DOHH2 (cell line): ENCODE measurements at regions not wholly inside any gene's neighbourhood (a gene's known extent, or its start where the extent isn't known, plus 50 kb on each side); places are given as distances from the start of the nearest gene placed in this dataset.

ENCODE experiments used
- H3F3A ChIP-seq: fragments of 200-600 bp; sonication (generic), shearing (Covaris generic); 2 replicates; pipeline ENCODE4 v1.6.0; 2016; ENCODE audit warnings: antibody characterized with exemption, mild to moderate bottlenecking; ENCODE audit not compliant: control insufficient read depth, insufficient read depth
- H3K27ac ChIP-seq: fragments of 200-600 bp; sonication (generic); 2 replicates; pipeline ENCODE4 v1.5.1; 2014; ENCODE audit warnings: low read depth, mild to moderate bottlenecking, low read length, moderate library complexity
- H3K27me3 ChIP-seq: fragments of 200-600 bp; sonication (generic); 2 replicates; pipeline ENCODE4 v1.6.1; 2014; ENCODE audit warnings: mild to moderate bottlenecking, low read length, mixed read lengths; ENCODE audit not compliant: control insufficient read depth
- H3K36me3 ChIP-seq: fragments of 200-600 bp; sonication (generic); 2 replicates; pipeline ENCODE4 v1.6.1; 2014; ENCODE audit warnings: mild to moderate bottlenecking, low read length, moderate library complexity, mixed read lengths; ENCODE audit not compliant: control insufficient read depth
- H3K4me1 ChIP-seq: fragments of 200-600 bp; sonication (generic); 2 replicates; pipeline ENCODE4 v1.6.1; 2014; ENCODE audit warnings: mild to moderate bottlenecking, low read length, mixed read lengths; ENCODE audit not compliant: control insufficient read depth
- H3K4me2 ChIP-seq: fragments of 200-600 bp; sonication (generic); 2 replicates; pipeline ENCODE4 v1.6.0; 2014; ENCODE audit warnings: mild to moderate bottlenecking, low read length, moderate library complexity
- H3K4me3 ChIP-seq: fragments of 200-600 bp; sonication (generic); 2 replicates; pipeline ENCODE4 v1.5.1; 2014; ENCODE audit warnings: mild to moderate bottlenecking, low read length, mixed read lengths
- H3K79me2 ChIP-seq: fragments of 200-600 bp; sonication (generic); 2 replicates; pipeline ENCODE4 v1.6.1; 2014; ENCODE audit warnings: mild to moderate bottlenecking, low read length, mixed read lengths; ENCODE audit not compliant: control insufficient read depth
- H3K9me2 ChIP-seq: fragments of 200-600 bp; sonication (generic); replicated peaks from 2 replicates; pipeline ENCODE4 v1.6.1; 2014; ENCODE audit warnings: mild to moderate bottlenecking, low read length, mixed read lengths; ENCODE audit not compliant: control insufficient read depth
- H3K9me3 ChIP-seq: fragments of 200-600 bp; sonication (generic); 2 replicates; pipeline ENCODE4 v1.6.1; 2014; ENCODE audit warnings: antibody characterized with exemption, low read length, mixed read lengths; ENCODE audit not compliant: control insufficient read depth, insufficient read depth
- H4K20me1 ChIP-seq: fragments of 200-600 bp; sonication (generic); 2 replicates; pipeline ENCODE4 v1.6.0; 2014; ENCODE audit warnings: low read depth, mild to moderate bottlenecking, antibody characterized with exemption, low read length, moderate library complexity; ENCODE audit not compliant: control insufficient read depth, insufficient read depth
- CTCF ChIP-seq: fragments of 200-600 bp; sonication (generic); IDR thresholded peaks from one replicate; pipeline ENCODE4 v1.5.1; 2014; ENCODE audit warnings: antibody characterized with exemption, mild to moderate bottlenecking, low read depth, low read length; ENCODE audit not compliant: poor library complexity, severe bottlenecking
- EZH2phosphoT487 ChIP-seq: fragments of 200-600 bp; sonication (generic); IDR thresholded peaks from 2 replicates; pipeline ENCODE4 v1.6.1; 2017; ENCODE audit warnings: borderline replicate concordance, mild to moderate bottlenecking, antibody characterized with exemption, low read length, moderate library complexity, mixed read lengths

GRCh38 chr13:72314210-72314609 lies 413.2 kb downstream of the MZT1 start:
- Histone ChIP-seq H3K4me1 (no peaks in the 10 kb centered on the region), H3K4me3 (no peak overlapping the region), H3K79me2 (no peaks in the 10 kb centered on the region), H3K4me2 (no peak overlapping the region), H3K9me3 (no peaks in the 10 kb centered on the region), H3K27me3 (no peaks in the 10 kb centered on the region), H3F3A (no peaks in the 10 kb centered on the region), H3K9me2 (no peaks in the 10 kb centered on the region), H3K36me3 (no peaks in the 10 kb centered on the region), H4K20me1 (no peaks in the 10 kb centered on the region), H3K27ac (no peak overlapping the region)
- TF ChIP-seq CTCF (no peak), EZH2phosphoT487 (no peak)

GRCh38 chr13:72313546-72313945 lies 413.9 kb downstream of the MZT1 start:
- no peaks in the 10 kb centered on the region for H3K79me2 ChIP-seq

GRCh38 chr13:72303941-72304746 lies 423.3 kb downstream of the MZT1 start:
- no peaks in the 10 kb centered on the region for H3F3A ChIP-seq
- no peak for TF ChIP-seq EZH2phosphoT487
- no peak for TF ChIP-seq CTCF
- H3K9me3 ChIP-seq, result no peaks in the 10 kb centered on the region
- H3K4me1 ChIP-seq, result no peaks in the 10 kb centered on the region
- H3K4me3 ChIP-seq, result no peak overlapping the region
- H3K4me2 ChIP-seq, result no peak overlapping the region
- no peaks in the 10 kb centered on the region for H3K79me2 ChIP-seq
- H4K20me1 ChIP-seq, result no peaks in the 10 kb centered on the region
- no peaks in the 10 kb centered on the region for H3K36me3 ChIP-seq
- H3K9me2 ChIP-seq, result no peaks in the 10 kb centered on the region
- H3K27me3 ChIP-seq, result no peaks in the 10 kb centered on the region
- H3K27ac ChIP-seq, result no peak overlapping the region

More at GRCh38 chr13:72313546-72313945, 413.9 kb downstream of the MZT1 start:
- H4K20me1 ChIP-seq, result no peaks in the 10 kb centered on the region
- no peak for TF ChIP-seq CTCF
- TF ChIP-seq EZH2phosphoT487, result no peak
- H3K9me2 ChIP-seq, result no peaks in the 10 kb centered on the region
- no peak overlapping the region for H3K27ac ChIP-seq
- no peak overlapping the region for H3K4me2 ChIP-seq
- no peaks in the 10 kb centered on the region for H3K36me3 ChIP-seq
- no peaks in the 10 kb centered on the region for H3K9me3 ChIP-seq
- H3K4me1 ChIP-seq, result no peaks in the 10 kb centered on the region
- no peak overlapping the region for H3K4me3 ChIP-seq
- no peaks in the 10 kb centered on the region for H3F3A ChIP-seq
- H3K27me3 ChIP-seq, result no peaks in the 10 kb centered on the region
